ENCODE measurements at regions not wholly inside any gene's neighbourhood (a gene's known extent, or its start where the extent isn't known, plus 50 kb on each side); places are given as distances from the start of the nearest gene placed in this dataset.

DNA sequence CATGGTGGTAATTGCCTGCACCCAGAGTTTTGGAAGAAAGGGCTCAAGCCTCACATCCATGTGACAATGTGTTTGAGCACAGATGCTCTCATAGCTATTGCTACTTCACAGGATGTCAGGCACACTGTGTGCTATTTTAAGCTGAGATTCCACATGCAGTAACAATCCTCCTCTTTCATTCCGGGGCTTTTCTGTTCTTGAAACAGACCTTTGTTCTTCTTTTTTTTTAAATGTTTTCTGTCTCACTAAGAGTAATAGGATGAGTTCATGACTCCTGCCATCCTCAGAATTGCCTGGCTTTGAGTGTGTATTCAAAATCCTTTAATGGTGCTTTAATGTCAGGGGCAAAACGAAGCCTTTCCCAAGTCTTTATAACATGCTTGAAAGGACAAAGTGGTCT is 198.9 kb downstream of the ABCC12 start (continued):
- no peak for TF ChIP-seq EZH2 (IDR thresholded peaks at IDR 0.05; ENCODE audit: low read depth, low read length, severe bottlenecking)
- no peak for TF ChIP-seq KDM4A (IDR thresholded peaks at IDR 0.05; ENCODE audit: low read depth, low read length, severe bottlenecking)
- TF ChIP-seq RBBP5 (IDR thresholded peaks at IDR 0.05; ENCODE audit: borderline replicate concordance, low read depth, low read length), result no peak
- TF ChIP-seq BRCA1 (IDR thresholded peaks at IDR 0.05; ENCODE audit: low read depth, low read length), result no peak
- TF ChIP-seq, protein P1, sequence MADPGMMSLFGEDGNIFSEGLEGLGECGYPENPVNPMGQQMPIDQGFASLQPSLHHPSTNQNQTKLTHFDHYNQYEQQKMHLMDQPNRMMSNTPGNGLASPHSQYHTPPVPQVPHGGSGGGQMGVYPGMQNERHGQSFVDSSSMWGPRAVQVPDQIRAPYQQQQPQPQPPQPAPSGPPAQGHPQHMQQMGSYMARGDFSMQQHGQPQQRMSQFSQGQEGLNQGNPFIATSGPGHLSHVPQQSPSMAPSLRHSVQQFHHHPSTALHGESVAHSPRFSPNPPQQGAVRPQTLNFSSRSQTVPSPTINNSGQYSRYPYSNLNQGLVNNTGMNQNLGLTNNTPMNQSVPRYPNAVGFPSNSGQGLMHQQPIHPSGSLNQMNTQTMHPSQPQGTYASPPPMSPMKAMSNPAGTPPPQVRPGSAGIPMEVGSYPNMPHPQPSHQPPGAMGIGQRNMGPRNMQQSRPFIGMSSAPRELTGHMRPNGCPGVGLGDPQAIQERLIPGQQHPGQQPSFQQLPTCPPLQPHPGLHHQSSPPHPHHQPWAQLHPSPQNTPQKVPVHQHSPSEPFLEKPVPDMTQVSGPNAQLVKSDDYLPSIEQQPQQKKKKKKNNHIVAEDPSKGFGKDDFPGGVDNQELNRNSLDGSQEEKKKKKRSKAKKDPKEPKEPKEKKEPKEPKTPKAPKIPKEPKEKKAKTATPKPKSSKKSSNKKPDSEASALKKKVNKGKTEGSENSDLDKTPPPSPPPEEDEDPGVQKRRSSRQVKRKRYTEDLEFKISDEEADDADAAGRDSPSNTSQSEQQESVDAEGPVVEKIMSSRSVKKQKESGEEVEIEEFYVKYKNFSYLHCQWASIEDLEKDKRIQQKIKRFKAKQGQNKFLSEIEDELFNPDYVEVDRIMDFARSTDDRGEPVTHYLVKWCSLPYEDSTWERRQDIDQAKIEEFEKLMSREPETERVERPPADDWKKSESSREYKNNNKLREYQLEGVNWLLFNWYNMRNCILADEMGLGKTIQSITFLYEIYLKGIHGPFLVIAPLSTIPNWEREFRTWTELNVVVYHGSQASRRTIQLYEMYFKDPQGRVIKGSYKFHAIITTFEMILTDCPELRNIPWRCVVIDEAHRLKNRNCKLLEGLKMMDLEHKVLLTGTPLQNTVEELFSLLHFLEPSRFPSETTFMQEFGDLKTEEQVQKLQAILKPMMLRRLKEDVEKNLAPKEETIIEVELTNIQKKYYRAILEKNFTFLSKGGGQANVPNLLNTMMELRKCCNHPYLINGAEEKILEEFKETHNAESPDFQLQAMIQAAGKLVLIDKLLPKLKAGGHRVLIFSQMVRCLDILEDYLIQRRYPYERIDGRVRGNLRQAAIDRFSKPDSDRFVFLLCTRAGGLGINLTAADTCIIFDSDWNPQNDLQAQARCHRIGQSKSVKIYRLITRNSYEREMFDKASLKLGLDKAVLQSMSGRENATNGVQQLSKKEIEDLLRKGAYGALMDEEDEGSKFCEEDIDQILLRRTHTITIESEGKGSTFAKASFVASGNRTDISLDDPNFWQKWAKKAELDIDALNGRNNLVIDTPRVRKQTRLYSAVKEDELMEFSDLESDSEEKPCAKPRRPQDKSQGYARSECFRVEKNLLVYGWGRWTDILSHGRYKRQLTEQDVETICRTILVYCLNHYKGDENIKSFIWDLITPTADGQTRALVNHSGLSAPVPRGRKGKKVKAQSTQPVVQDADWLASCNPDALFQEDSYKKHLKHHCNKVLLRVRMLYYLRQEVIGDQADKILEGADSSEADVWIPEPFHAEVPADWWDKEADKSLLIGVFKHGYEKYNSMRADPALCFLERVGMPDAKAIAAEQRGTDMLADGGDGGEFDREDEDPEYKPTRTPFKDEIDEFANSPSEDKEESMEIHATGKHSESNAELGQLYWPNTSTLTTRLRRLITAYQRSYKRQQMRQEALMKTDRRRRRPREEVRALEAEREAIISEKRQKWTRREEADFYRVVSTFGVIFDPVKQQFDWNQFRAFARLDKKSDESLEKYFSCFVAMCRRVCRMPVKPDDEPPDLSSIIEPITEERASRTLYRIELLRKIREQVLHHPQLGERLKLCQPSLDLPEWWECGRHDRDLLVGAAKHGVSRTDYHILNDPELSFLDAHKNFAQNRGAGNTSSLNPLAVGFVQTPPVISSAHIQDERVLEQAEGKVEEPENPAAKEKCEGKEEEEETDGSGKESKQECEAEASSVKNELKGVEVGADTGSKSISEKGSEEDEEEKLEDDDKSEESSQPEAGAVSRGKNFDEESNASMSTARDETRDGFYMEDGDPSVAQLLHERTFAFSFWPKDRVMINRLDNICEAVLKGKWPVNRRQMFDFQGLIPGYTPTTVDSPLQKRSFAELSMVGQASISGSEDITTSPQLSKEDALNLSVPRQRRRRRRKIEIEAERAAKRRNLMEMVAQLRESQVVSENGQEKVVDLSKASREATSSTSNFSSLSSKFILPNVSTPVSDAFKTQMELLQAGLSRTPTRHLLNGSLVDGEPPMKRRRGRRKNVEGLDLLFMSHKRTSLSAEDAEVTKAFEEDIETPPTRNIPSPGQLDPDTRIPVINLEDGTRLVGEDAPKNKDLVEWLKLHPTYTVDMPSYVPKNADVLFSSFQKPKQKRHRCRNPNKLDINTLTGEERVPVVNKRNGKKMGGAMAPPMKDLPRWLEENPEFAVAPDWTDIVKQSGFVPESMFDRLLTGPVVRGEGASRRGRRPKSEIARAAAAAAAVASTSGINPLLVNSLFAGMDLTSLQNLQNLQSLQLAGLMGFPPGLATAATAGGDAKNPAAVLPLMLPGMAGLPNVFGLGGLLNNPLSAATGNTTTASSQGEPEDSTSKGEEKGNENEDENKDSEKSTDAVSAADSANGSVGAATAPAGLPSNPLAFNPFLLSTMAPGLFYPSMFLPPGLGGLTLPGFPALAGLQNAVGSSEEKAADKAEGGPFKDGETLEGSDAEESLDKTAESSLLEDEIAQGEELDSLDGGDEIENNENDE (IDR thresholded peaks at IDR 0.05; ENCODE audit: insufficient replicate concordance, low read length), result no peak
- TF ChIP-seq HDAC6 (IDR thresholded peaks at IDR 0.05; ENCODE audit: low read depth, low read length), result no peak
